KMS-11 (cell line): ENCODE measurements at regions not wholly inside any gene's neighbourhood (a gene's known extent, or its start where the extent isn't known, plus 50 kb on each side); places are given as distances from the start of the nearest gene placed in this dataset.

ENCODE experiments used
- H2AFZ ChIP-seq: fragments of 200-600 bp; sonication (generic); 2 replicates; pipeline ENCODE4 v1.6.1; 2016; ENCODE audit warnings: antibody characterized with exemption, mixed run types, low read depth
- H3K27ac ChIP-seq: fragments of 200-600 bp; sonication (generic); 2 replicates; pipeline ENCODE4 v1.6.1; 2016; ENCODE audit warnings: mild to moderate bottlenecking, mixed run types
- H3K27me3 ChIP-seq: fragments of 200-600 bp; sonication (generic); 2 replicates; pipeline ENCODE4 v1.6.1; 2017; ENCODE audit warnings: mild to moderate bottlenecking, low read depth, mixed run types, moderate library complexity; ENCODE audit not compliant: insufficient read depth
- H3K36me3 ChIP-seq: fragments of 200-600 bp; sonication (generic); 2 replicates; pipeline ENCODE4 v1.6.1; 2017; ENCODE audit warnings: mild to moderate bottlenecking, mixed run types; ENCODE audit not compliant: insufficient read depth
- H3K4me1 ChIP-seq: fragments of 200-600 bp; sonication (generic); 2 replicates; pipeline ENCODE4 v1.6.1; 2016; ENCODE audit warnings: mild to moderate bottlenecking, low read depth, mixed run types; ENCODE audit not compliant: poor library complexity, severe bottlenecking
- H3K4me2 ChIP-seq: fragments of 200-600 bp; sonication (generic); 2 replicates; pipeline ENCODE4 v1.7.0; 2016; ENCODE audit warnings: mild to moderate bottlenecking, mixed run types
- H3K4me3 ChIP-seq: fragments of 200-600 bp; sonication (generic); IDR thresholded peaks from 2 replicates; pipeline ENCODE4 v1.6.1; 2017; ENCODE audit warnings: low read depth, low read length, mixed read lengths; ENCODE audit not compliant: insufficient read depth
- H3K79me2 ChIP-seq: fragments of 200-600 bp; sonication (generic); 2 replicates; pipeline ENCODE4 v1.6.1; 2016; ENCODE audit warnings: low read depth, mixed run types; ENCODE audit not compliant: insufficient read depth
- H3K9ac ChIP-seq: fragments of 200-600 bp; sonication (generic); 2 replicates; pipeline ENCODE4 v1.6.1; 2016; ENCODE audit warnings: mild to moderate bottlenecking, mixed run types
- H4K20me1 ChIP-seq: fragments of 200-600 bp; sonication (generic); 2 replicates; pipeline ENCODE4 v1.6.1; 2016; ENCODE audit warnings: mild to moderate bottlenecking, mixed run types; ENCODE audit not compliant: insufficient read depth
- CTCF ChIP-seq: fragments of 200-600 bp; sonication (generic); conservative IDR thresholded peaks from 2 replicates; pipeline ENCODE4 v1.6.1; 2017; ENCODE audit warnings: low read depth, mild to moderate bottlenecking, antibody characterized with exemption, low read length, moderate library complexity, mixed read lengths

DNA sequence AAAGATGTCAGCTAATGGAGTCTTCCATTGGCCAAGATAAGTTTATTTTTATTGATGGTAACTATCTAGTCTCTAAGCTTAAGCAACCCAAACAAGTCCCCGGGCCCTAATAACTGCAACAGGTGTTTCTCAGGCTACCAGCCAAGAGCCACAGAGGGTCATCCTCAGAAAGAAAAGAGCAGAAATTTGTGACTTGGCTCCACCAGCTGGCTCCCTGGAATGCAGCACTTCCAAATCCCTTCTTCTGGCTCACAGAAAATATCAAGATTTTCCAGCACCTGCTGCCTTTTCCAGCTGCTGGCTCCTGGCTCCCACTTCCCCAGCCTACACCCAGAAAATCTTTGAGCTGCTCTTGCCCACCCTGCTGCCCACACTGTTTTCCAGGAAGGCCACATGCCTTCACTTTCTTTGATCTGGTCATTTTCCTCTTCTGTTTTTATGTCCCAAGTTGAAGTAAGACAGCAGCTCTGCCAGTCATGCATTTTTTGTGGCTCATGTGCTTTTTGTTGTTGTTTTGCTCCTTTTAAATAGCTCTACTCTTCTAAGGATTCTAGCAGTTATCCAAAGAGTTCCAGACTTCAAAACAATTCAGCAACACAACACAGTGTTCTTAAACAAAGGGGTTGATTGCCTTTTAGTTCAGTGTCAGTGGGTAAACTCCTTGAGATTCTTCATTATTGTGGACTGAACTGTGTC, 151.0 kb upstream of the SMLR1 start:
- H3K9ac ChIP-seq, result no peak overlapping the region
- no peak overlapping the region for H3K27ac ChIP-seq
- no peak for TF ChIP-seq CTCF
- no peak overlapping the region for H3K4me3 ChIP-seq
- no peaks in the 10 kb centered on the region for H3K36me3 ChIP-seq
- no peaks in the 10 kb centered on the region for H3K27me3 ChIP-seq
- H4K20me1 ChIP-seq, result no peaks in the 10 kb centered on the region
- H3K79me2 ChIP-seq, result no peaks in the 10 kb centered on the region
- H3K4me2 ChIP-seq, result no peak overlapping the region
- H2AFZ ChIP-seq, result no peak overlapping the region
- H3K4me1 ChIP-seq, result peaks cover 4% of the 10 kb centered on the region

DNA sequence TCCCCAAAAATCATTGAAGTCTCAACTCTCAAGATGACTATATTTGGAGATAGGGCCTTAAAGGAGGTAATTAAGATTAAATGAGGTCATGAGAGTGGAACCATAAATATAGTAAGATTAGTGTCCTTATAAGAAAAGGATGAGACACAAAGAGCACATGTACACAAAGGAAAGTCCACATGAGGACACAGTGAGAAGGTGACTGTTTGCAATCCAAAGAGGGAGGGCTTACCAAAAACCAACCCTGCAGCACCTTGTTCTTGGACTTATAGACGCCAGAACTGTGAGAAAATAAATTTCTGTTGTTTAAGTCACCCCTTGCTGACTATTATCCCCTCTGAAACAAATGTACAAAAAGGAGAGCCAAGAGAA, 150.4 kb upstream of the SMLR1 start:
- Histone ChIP-seq H3K4me2 (no peak overlapping the region), H3K36me3 (no peaks in the 10 kb centered on the region), H3K79me2 (no peaks in the 10 kb centered on the region), H3K27ac (no peak overlapping the region), H3K27me3 (no peaks in the 10 kb centered on the region), H2AFZ (no peak overlapping the region), H3K9ac (no peak overlapping the region), H4K20me1 (no peaks in the 10 kb centered on the region), H3K4me1 (peaks cover 4% of the 10 kb centered on the region), H3K4me3 (no peak overlapping the region)
- TF ChIP-seq CTCF, result no peak

- Histone ChIP-seq H3K79me2 (no peaks in the 10 kb centered on the region), H3K27ac (no peak overlapping the region), H3K36me3 (no peaks in the 10 kb centered on the region), H4K20me1 (no peaks in the 10 kb centered on the region), H3K9ac (no peak overlapping the region), H3K4me1 (peaks cover 4% of the 10 kb centered on the region), H3K27me3 (no peaks in the 10 kb centered on the region), H3K4me3 (no peak overlapping the region), H2AFZ (no peak overlapping the region), H3K4me2 (no peak overlapping the region)
- no peak for TF ChIP-seq CTCF
Measured at GRCh38 chr6:130677312-130677711, 149.9 kb upstream of the SMLR1 start.

- no peak for TF ChIP-seq CTCF
Measured at GRCh38 chr6:130677766-130678165, 149.4 kb upstream of the SMLR1 start.

More at GRCh38 chr6:130677766-130678165, 149.4 kb upstream of the SMLR1 start:
- H3K36me3 ChIP-seq, result no peaks in the 10 kb centered on the region
- H4K20me1 ChIP-seq, result no peaks in the 10 kb centered on the region
- no peaks in the 10 kb centered on the region for H3K79me2 ChIP-seq
- no peak overlapping the region for H3K4me3 ChIP-seq
- H3K9ac ChIP-seq, result no peak overlapping the region
- H3K27me3 ChIP-seq, result no peaks in the 10 kb centered on the region
- H2AFZ ChIP-seq, result no peak overlapping the region
- H3K4me2 ChIP-seq, result no peak overlapping the region
- peaks cover 4% of the 10 kb centered on the region for H3K4me1 ChIP-seq
- H3K27ac ChIP-seq, result no peak overlapping the region
